ENCODE measurements at regions not wholly inside any gene's neighbourhood (a gene's known extent, or its start where the extent isn't known, plus 50 kb on each side); places are given as distances from the start of the nearest gene placed in this dataset.
A peak's percentile ranks its signal among the peaks of the same experiment; 100 is the strongest.

DNA sequence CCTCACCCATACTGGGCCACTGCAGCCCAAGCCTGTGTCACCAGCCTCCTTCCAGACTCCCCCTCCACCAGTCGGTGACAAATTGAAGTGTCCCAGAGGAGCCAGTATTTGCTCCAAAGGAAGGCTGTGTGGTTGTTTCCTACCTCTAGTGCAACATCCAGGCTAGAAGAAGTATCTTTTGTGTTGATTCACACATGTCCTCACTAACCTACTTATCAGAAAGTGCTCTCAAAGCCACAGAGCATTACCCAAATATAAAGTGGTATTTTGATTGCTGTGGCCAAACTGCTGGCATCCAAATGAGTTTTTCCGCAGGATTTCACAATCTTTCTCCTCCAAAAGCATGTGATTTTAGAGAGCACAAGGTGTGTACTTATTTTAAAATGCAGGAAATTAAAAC, 134.8 kb downstream of the CUL2 start:
- POLR2A ChIA-PET = no interaction called here
- no peak overlapping the region for H3K4me3 ChIP-seq (replicated peaks in 1 of 3; ENCODE audit: insufficient read depth in 1 of 3, low read depth in 2 of 3, low read length in 3 of 3)
- 21% methylated on average over 2 of the region's 2 CpGs for whole genome bisulfite sequencing (ENCODE audit: low lambda C conversion rate)
- no peaks in the 10 kb centered on the region for H3K79me2 ChIP-seq (ENCODE audit: insufficient read depth, low read length)
- BruUV-seq (replicated peaks) = no TSS peak
- no peak overlapping the region for H2AFZ ChIP-seq (ENCODE audit: low read length)
- ATAC-seq (no peak), FAIRE-seq (no peak), DNase-seq (ENCODE audit: low spot score) (no peak)
- intact Hi-C loops (cut with micrococcal nuclease; ENCODE audit: unreplicated experiment) (no loop called here), in situ Hi-C loops (cut with HindIII; ENCODE audit: extremely low pct_ligation_motif_present, low pct_unique_long_range_greater_than_20kb) (no loop called here)
- H3K4me2 ChIP-seq (ENCODE audit: low read depth, low read length) = no peak overlapping the region
- H3K27ac ChIP-seq (ENCODE audit: extremely low read length, insufficient read depth, low read length) = no peak overlapping the region
- TF ChIP-seq ZNF17 (CRISPR knock-in tag; IDR thresholded peaks at IDR 0.05) = no peak
- TF ChIP-seq CEBPB (IDR thresholded peaks at IDR 0.05; ENCODE audit: borderline replicate concordance, low read depth, low read length) = peak; percentile 8; the same call in 1 of the 2 replicates
- TF ChIP-seq, protein P1, sequence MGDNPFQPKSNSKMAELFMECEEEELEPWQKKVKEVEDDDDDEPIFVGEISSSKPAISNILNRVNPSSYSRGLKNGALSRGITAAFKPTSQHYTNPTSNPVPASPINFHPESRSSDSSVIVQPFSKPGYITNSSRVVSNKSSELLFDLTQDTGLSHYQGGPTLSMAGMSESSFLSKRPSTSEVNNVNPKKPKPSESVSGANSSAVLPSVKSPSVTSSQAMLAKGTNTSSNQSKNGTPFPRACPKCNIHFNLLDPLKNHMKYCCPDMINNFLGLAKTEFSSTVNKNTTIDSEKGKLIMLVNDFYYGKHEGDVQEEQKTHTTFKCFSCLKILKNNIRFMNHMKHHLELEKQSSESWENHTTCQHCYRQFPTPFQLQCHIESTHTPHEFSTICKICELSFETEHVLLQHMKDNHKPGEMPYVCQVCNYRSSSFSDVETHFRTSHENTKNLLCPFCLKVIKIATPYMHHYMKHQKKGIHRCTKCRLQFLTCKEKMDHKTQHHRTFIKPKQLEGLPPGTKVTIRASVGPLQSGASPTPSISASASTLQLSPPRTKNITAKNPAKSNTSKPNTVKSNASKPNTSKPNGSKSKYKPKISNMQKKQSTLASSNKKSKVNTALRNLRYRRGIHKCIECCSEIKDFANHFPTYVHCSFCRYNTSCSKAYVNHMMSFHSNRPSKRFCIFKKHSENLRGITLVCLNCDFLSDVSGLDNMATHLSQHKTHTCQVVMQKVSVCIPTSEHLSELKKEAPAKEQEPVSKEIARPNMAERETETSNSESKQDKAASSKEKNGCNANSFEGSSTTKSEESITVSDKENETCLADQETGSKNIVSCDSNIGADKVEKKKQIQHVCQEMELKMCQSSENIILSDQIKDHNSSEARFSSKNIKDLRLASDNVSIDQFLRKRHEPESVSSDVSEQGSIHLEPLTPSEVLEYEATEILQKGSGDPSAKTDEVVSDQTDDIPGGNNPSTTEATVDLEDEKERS (CRISPR knock-in tag; IDR thresholded peaks at IDR 0.05) = no peak
- H4K20me1 ChIP-seq (ENCODE audit: insufficient read depth, low read length) = no peaks in the 10 kb centered on the region
- H3K4me1 ChIP-seq (ENCODE audit: insufficient read depth, low read length) = 0 out of 2 replicates have a peak, but pooled peaks cover 8% of the 10 kb centered on the region
- H3K36me3 ChIP-seq (replicated peaks in 1 of 2; ENCODE audit: control insufficient read depth in 1 of 2, insufficient read depth in 2 of 2, low read length in 2 of 2) = no peaks in the 10 kb centered on the region
- peaks cover 0 to 10% of the 10 kb centered on the region in 2 experiments; a peak in 2 of 5 replicates for H3K27me3 ChIP-seq (ENCODE audit: control insufficient read depth in 1 of 2, insufficient read depth in 2 of 2, low read length in 2 of 2)
- H3K9ac ChIP-seq (ENCODE audit: insufficient read depth, low read depth, low read length) = no peak overlapping the region
- CTCF ChIA-PET (ENCODE audit: low intra/inter-chr PET ratio, low total read pairs) = no interaction called here
- no peaks in the 10 kb centered on the region for H3K9me3 ChIP-seq (ENCODE audit: low read length)

DNA sequence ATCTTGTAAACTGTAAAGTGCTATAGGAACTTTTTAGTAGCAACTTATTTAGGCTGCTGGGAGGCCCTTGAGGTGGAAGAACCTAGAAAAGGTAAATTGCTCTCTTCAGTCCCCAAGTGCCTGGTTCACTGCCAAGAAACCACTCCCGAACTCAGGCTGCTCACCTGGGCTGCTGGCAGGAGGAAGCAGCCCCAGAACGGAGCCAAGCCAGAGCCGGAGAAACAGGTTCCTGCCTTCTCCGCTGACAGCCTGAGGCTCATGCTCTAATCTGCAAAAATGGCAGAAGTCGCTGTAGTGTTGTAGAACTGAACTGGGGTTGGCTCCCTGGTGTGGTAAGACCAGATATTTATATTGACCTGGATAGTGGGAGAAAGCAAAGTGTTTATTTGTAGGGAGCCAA, 136.0 kb downstream of the CUL2 start:
- 57% methylated on average over 5 of the region's 5 CpGs for WGBS (ENCODE audit: low lambda C conversion rate)
- no peak overlapping the region for H3K9ac ChIP-seq (ENCODE audit: insufficient read depth, low read depth, low read length)
- no peaks in the 10 kb centered on the region for H3K36me3 ChIP-seq (replicated peaks in 1 of 2; ENCODE audit: control insufficient read depth in 1 of 2, insufficient read depth in 2 of 2, low read length in 2 of 2)
- no TSS peak for BruUV-seq (replicated peaks)
- H3K4me2 ChIP-seq (ENCODE audit: low read depth, low read length) = no peak overlapping the region
- no peak overlapping the region for H3K4me3 ChIP-seq (replicated peaks in 1 of 3; ENCODE audit: insufficient read depth in 1 of 3, low read depth in 2 of 3, low read length in 3 of 3)
- no peak overlapping the region for H2AFZ ChIP-seq (ENCODE audit: low read length)
- in situ Hi-C loops (cut with HindIII; ENCODE audit: extremely low pct_ligation_motif_present, low pct_unique_long_range_greater_than_20kb) (no loop called here), intact Hi-C loops (cut with micrococcal nuclease; ENCODE audit: unreplicated experiment) (no loop called here)
- 0 out of 2 replicates have a peak, but pooled peaks cover 6% of the 10 kb centered on the region for H3K4me1 ChIP-seq (ENCODE audit: insufficient read depth, low read length)
- no peaks in the 10 kb centered on the region for H3K79me2 ChIP-seq (ENCODE audit: insufficient read depth, low read length)
- H3K27ac ChIP-seq (ENCODE audit: extremely low read length, insufficient read depth, low read length) = no peak overlapping the region
- CTCF ChIA-PET (ENCODE audit: low intra/inter-chr PET ratio, low total read pairs) = no interaction called here
- POLR2A ChIA-PET = no interaction called here
- H3K27me3 ChIP-seq (ENCODE audit: control insufficient read depth in 1 of 2, insufficient read depth in 2 of 2, low read length in 2 of 2) = peaks cover 0 to 10% of the 10 kb centered on the region in 2 experiments; a peak in 2 of 5 replicates
- no peak for TF ChIP-seq ZMYM4 (CRISPR knock-in tag; IDR thresholded peaks at IDR 0.05)
- TF ChIP-seq KLF9 (CRISPR knock-in tag; IDR thresholded peaks at IDR 0.05; ENCODE audit: low read depth) = no peak
- TF ChIP-seq, protein P2, sequence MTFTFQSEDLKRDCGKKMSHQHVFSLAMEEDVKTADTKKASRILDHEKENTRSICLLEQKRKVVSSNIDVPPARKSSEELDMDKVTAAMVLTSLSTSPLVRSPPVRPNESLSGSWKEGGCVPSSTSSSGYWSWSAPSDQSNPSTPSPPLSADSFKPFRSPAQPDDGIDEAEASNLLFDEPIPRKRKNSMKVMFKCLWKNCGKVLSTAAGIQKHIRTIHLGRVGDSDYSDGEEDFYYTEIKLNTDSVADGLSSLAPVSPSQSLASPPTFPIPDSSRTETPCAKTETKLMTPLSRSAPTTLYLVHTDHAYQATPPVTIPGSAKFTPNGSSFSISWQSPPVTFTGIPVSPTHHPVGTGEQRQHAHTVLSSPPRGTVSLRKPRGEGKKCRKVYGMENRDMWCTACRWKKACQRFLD (CRISPR knock-in tag; IDR thresholded peaks at IDR 0.05; ENCODE audit: borderline replicate concordance) = no peak
- no peak for TF ChIP-seq ZNF557 (CRISPR knock-in tag; IDR thresholded peaks at IDR 0.05)
- no peak for TF ChIP-seq ZNF530 (CRISPR knock-in tag; IDR thresholded peaks at IDR 0.05; ENCODE audit: low read depth)
- TF ChIP-seq, protein P3, sequence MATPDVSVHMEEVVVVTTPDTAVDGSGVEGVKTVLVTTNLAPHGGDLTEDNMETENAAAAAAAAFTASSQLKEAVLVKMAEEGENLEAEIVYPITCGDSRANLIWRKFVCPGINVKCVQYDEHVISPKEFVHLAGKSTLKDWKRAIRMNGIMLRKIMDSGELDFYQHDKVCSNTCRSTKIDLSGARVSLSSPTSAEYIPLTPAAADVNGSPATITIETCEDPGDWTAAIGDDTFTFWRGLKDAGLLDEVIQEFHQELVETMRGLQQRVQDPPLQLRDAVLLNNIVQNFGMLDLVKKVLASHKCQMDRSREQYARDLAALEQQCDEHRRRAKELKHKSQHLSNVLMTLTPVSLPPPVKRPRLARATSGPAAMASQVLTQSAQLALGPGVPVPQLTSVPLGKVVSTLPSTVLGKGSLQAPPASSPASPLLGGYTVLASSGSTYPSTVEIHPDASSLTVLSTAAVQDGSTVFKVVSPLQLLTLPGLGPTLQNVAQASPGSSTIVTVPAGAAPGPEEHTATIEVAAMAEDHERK (CRISPR knock-in tag; IDR thresholded peaks at IDR 0.05; ENCODE audit: low read depth) = no peak
- no peak for TF ChIP-seq SRSF1 (optimal IDR thresholded peaks at IDR 0.05; ENCODE audit: low read depth, low read length)
- TF ChIP-seq RBM22 (optimal IDR thresholded peaks at IDR 0.05; ENCODE audit: low read length) = no peak
- TF ChIP-seq MATR3 (CRISPR knock-in tag; IDR thresholded peaks at IDR 0.05) = no peak
- no peaks in the 10 kb centered on the region for H4K20me1 ChIP-seq (ENCODE audit: insufficient read depth, low read length)
- FAIRE-seq (no peak), ATAC-seq (no peak), DNase-seq (ENCODE audit: low spot score) (no peak)
- no peaks in the 10 kb centered on the region for H3K9me3 ChIP-seq (ENCODE audit: low read length)
